Endodermal cell (in vitro differentiated cells): ENCODE measurements at regions not wholly inside any gene's neighbourhood (a gene's known extent, or its start where the extent isn't known, plus 50 kb on each side); places are given as distances from the start of the nearest gene placed in this dataset.

Source experiments
- DNase-seq: peaks from one replicate; pipeline ENCODE4 v3.0.0-alpha.2; 2017
- H3K27ac ChIP-seq: 2 replicates; pipeline ENCODE4 v1.5.1; 2013; ENCODE audit warnings: mild to moderate bottlenecking, low read depth, low read length, moderate library complexity
- H3K27me3 ChIP-seq: 2 replicates; pipeline ENCODE4 v1.6.1; 2013; ENCODE audit warnings: mild to moderate bottlenecking, low read length, moderate library complexity; ENCODE audit not compliant: insufficient read depth, control insufficient read depth, poor library complexity, severe bottlenecking
- H3K36me3 ChIP-seq: 2 replicates; pipeline ENCODE4 v1.7.0; 2013; ENCODE audit warnings: mild to moderate bottlenecking, low read length, moderate library complexity; ENCODE audit not compliant: control insufficient read depth, insufficient read depth
- H3K4me1 ChIP-seq: one replicate; pipeline ENCODE4 v1.7.0; 2013; ENCODE audit warnings: low read length; ENCODE audit not compliant: control insufficient read depth, insufficient read depth
- H3K4me3 ChIP-seq: 2 replicates; pipeline ENCODE4 v1.5.1; 2013; ENCODE audit warnings: mild to moderate bottlenecking, low read length, moderate library complexity
- H3K9ac ChIP-seq: 2 replicates; pipeline ENCODE4 v1.6.1; 2013; ENCODE audit warnings: mild to moderate bottlenecking, low read length, moderate library complexity; ENCODE audit not compliant: poor library complexity, severe bottlenecking; ENCODE audit errors: extremely low read depth
- H3K9me3 ChIP-seq: 2 replicates; pipeline ENCODE4 v1.6.1; 2013; ENCODE audit warnings: mild to moderate bottlenecking, low read length, moderate library complexity; ENCODE audit not compliant: control insufficient read depth
- H3K27ac Mint-ChIP-seq: 2 replicates; pipeline ENCODE4 v1.8.0; 2020; ENCODE audit warnings: mixed read lengths
- H3K27me3 Mint-ChIP-seq: 2 replicates; pipeline ENCODE4 v1.8.0; 2021; ENCODE audit warnings: mild to moderate bottlenecking, mixed read lengths; ENCODE audit not compliant: insufficient read depth
- H3K36me3 Mint-ChIP-seq: 2 replicates; pipeline ENCODE4 v1.8.0; 2020; ENCODE audit warnings: low read depth, mixed read lengths
- H3K4me1 Mint-ChIP-seq: 2 replicates; pipeline ENCODE4 v1.8.0; 2020; ENCODE audit warnings: mixed read lengths
- H3K4me3 Mint-ChIP-seq: 2 replicates; pipeline ENCODE4 v1.8.0; 2020; ENCODE audit warnings: mild to moderate bottlenecking, moderate library complexity, mixed read lengths
- H3K9me3 Mint-ChIP-seq: 2 replicates; pipeline ENCODE4 v1.8.0; 2020; ENCODE audit warnings: mild to moderate bottlenecking, mixed read lengths
- WGBS, 2 experiments: methylation state at CpG; one replicate each; pipeline versions ENCODE4 v1.1.5 to v1.1.7; 2013; ENCODE audit warnings: missing lambda C conversion rate in 2 of 2, mixed read lengths in 1 of 2; ENCODE audit not compliant: insufficient coverage in 1 of 2, insufficient read length in 1 of 2; 5-methylcytosine and 5-hydroxymethylcytosine counted together
- TF ChIP-seq, protein P1 (sequence below): fragments of 200-600 bp; sonication (generic); conservative IDR thresholded peaks from 2 replicates; pipeline ENCODE4 v1.5.0; 2021; ENCODE audit warnings: antibody characterized with exemption, mild to moderate bottlenecking

DNA sequence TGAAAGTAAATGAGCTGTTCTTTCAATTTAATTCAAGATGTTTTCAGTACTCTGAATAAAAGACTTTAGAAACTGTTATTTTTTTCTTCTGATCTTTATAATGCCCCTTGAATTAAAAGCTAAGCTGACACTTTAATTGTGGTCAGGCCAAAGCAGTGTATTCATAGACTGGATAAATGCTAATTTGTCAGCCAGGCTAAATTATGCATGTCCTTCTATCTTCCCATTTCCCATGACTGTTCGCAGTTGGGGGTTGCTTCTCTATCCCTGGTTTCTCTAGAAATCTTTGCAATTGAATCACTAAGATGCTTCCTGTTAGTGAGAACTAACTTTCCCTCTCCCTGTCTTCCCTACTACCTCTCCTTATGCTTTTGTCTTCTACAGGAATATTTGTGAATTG, 396.2 kb downstream of the RFPL4B start:
- Histone ChIP-seq H3K9me3 (no peaks in the 10 kb centered on the region), H3K4me3 (no peak overlapping the region), H3K4me1 (no peaks in the 10 kb centered on the region), H3K36me3 (no peaks in the 10 kb centered on the region), H3K9ac (no peak overlapping the region), H3K27ac (peak overlapping the region; percentile 57), H3K27me3 (no peaks in the 10 kb centered on the region)
- TF ChIP-seq, protein P1, sequence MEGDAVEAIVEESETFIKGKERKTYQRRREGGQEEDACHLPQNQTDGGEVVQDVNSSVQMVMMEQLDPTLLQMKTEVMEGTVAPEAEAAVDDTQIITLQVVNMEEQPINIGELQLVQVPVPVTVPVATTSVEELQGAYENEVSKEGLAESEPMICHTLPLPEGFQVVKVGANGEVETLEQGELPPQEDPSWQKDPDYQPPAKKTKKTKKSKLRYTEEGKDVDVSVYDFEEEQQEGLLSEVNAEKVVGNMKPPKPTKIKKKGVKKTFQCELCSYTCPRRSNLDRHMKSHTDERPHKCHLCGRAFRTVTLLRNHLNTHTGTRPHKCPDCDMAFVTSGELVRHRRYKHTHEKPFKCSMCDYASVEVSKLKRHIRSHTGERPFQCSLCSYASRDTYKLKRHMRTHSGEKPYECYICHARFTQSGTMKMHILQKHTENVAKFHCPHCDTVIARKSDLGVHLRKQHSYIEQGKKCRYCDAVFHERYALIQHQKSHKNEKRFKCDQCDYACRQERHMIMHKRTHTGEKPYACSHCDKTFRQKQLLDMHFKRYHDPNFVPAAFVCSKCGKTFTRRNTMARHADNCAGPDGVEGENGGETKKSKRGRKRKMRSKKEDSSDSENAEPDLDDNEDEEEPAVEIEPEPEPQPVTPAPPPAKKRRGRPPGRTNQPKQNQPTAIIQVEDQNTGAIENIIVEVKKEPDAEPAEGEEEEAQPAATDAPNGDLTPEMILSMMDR = no peak
- 33 to 53% methylated on average over 1 of the region's 1 CpG for WGBS, 2 experiments
- DNase-seq = peak; percentile 49
- H3K9me3 Mint-ChIP-seq = no peaks in the 10 kb centered on the region
- peaks cover 6% of the 10 kb centered on the region for H3K4me1 Mint-ChIP-seq
- H3K27ac Mint-ChIP-seq = no peak overlapping the region
- no peaks in the 10 kb centered on the region for H3K27me3 Mint-ChIP-seq
- H3K4me3 Mint-ChIP-seq = no peak overlapping the region
- no peaks in the 10 kb centered on the region for H3K36me3 Mint-ChIP-seq

DNA sequence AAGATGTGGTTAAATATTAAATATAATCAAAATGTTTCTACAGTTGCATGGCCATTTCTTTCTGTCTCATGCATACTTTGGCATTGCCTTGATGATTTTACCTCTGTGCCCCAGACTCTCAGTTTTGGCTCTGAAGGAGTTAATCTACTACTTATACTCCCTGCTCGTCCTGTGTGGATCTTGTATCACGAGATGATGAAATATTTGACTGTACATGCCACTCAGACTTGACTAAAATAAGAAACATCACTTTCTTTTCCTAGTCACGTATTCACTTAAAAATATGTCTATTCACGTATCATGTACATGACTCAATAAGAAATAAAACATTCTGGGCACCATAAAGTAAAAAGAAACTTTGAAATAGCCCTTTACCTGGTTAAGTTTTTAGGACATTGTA, 397.7 kb downstream of the RFPL4B start:
- H3K36me3 Mint-ChIP-seq = no peaks in the 10 kb centered on the region
- Histone ChIP-seq H3K27ac (no peak overlapping the region), H3K4me3 (no peak overlapping the region), H3K9ac (no peak overlapping the region), H3K36me3 (no peaks in the 10 kb centered on the region), H3K4me1 (no peaks in the 10 kb centered on the region), H3K27me3 (no peaks in the 10 kb centered on the region), H3K9me3 (no peaks in the 10 kb centered on the region)
- H3K4me3 Mint-ChIP-seq = no peak overlapping the region
- peaks cover 6% of the 10 kb centered on the region for H3K4me1 Mint-ChIP-seq
- H3K9me3 Mint-ChIP-seq = no peaks in the 10 kb centered on the region
- no peak for DNase-seq
- no peaks in the 10 kb centered on the region for H3K27me3 Mint-ChIP-seq
- 87 to 95% methylated on average over 3 to 4 of the region's 4 CpGs for WGBS, 2 experiments
- TF ChIP-seq, protein P1 = no peak
- no peak overlapping the region for H3K27ac Mint-ChIP-seq

DNA sequence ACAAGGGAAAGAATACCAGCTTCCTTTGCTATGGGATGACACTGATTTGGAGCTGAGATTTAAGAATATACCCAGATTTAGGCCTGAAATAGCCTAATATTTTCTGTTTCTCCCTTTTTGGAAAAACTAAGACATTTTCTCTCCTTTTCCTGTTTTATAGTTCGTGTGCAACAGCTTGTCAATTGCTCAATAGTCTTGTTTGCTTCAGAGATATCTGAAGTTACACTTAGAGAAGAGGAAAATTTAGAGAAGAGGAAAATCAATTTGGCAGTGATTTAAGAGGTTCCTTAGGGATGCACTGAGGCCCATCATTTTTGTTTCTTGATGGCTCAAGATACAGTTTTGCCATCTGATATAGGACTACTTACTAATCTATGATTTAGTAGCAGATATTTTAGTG, 398.6 kb downstream of the RFPL4B start:
- Mint-ChIP-seq H3K4me1 (peaks cover 6% of the 10 kb centered on the region), H3K9me3 (no peaks in the 10 kb centered on the region), H3K27ac (no peak overlapping the region), H3K36me3 (no peaks in the 10 kb centered on the region), H3K4me3 (no peak overlapping the region), H3K27me3 (no peaks in the 10 kb centered on the region)
- Histone ChIP-seq H3K4me3 (no peak overlapping the region), H3K4me1 (no peaks in the 10 kb centered on the region), H3K9me3 (no peaks in the 10 kb centered on the region), H3K27ac (no peak overlapping the region), H3K9ac (no peak overlapping the region), H3K27me3 (no peaks in the 10 kb centered on the region), H3K36me3 (no peaks in the 10 kb centered on the region)
- no peak for DNase-seq
- WGBS, 2 experiments = 86% methylated on average over 1 of the region's 1 CpG; no CpG with 5 or more reads in 1 of the 2 experiments
- TF ChIP-seq, protein P1 = no peak
